ENCODE measurements at regions not wholly inside any gene's neighbourhood (a gene's known extent, or its start where the extent isn't known, plus 50 kb on each side); places are given as distances from the start of the nearest gene placed in this dataset.

DNA sequence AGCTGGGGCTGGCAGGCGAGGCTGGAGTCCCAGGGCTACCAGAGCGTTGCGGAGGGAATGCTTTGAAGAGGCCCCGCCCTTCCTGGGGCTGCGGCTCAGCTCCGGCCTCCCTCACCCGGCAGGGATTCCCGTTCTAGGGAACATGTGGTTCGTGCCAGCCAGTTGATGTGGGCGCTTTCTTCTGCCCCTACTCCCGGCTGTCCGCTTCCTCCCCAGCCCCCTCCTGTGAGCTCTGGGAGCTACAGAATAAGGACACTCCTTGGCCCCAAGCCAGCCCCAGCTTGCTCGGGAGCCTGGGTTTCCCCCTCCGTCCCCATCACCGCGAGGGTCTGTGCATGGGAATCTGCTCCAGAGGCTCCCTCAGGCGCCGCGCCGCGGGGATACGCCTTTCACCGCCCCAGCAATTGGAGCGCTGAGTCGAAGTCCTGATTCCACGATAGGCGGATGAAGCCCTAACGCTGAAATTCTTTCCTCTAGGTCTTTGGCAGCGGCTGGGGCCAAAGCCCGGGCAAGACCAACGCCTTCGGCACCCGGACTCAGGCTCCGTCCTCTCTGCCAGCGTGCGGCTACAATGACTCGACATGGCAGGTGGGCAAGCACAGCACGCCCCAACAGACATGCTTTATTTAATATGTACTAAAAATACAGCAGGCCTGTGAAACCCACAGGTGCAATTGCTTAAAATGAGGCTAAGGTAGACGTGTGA, 69.5 kb downstream of the KLF15 start:
- H3K36me3 ChIP-seq (replicated peaks in 1 of 2; ENCODE audit: control insufficient read depth in 1 of 2, insufficient read depth in 2 of 2, low read length in 1 of 2), result no peaks in the 10 kb centered on the region
- H3K4me3 ChIP-seq (ENCODE audit: low read depth in 2 of 2, low read length in 1 of 2), result no peak overlapping the region
- no peaks in the 10 kb centered on the region for H4K20me1 ChIP-seq (ENCODE audit: insufficient read depth)
- peaks cover 0 to 12% of the 10 kb centered on the region in 2 experiments; a peak in 2 of 4 replicates for H3K4me1 ChIP-seq (ENCODE audit: control insufficient read depth in 1 of 2, insufficient read depth in 2 of 2, low read depth in 1 of 2, low read length in 1 of 2)
- WGBS (ENCODE audit: low lambda C conversion rate), result 63% methylated on average over 30 of the region's 39 CpGs
- H3K4me2 ChIP-seq, result no peak overlapping the region
- ChIA-PET POLR2A (interaction anchor here (0.9 kb wide), 1 partner anchor 72 kb away, joined by 3 read pairs; no protein-coding TSS in a partner anchor), CTCF (interaction anchor here (0.7 to 1.1 kb wide), 2 partner anchors 17 to 26 kb away, joined by 3 to 4 read pairs; no protein-coding TSS in a partner anchor)
- TF ChIP-seq ELF1 (IDR thresholded peaks at IDR 0.05) (no peak), NFIC (IDR thresholded peaks at IDR 0.05; ENCODE audit: borderline replicate concordance) (no peak), TAF1 (IDR thresholded peaks at IDR 0.05; ENCODE audit: borderline replicate concordance, low read depth, low read length) (no peak), NRF1 (IDR thresholded peaks at IDR 0.05; ENCODE audit: low read depth, low read length) (no peak), FOXJ3 (CRISPR knock-in tag; IDR thresholded peaks at IDR 0.05) (no peak), GATA2 (CRISPR knock-in tag; IDR thresholded peaks at IDR 0.05) (no peak), USF2 (IDR thresholded peaks at IDR 0.05; ENCODE audit: borderline replicate concordance, low read depth, low read length) (no peak), RFX5 (IDR thresholded peaks at IDR 0.05; ENCODE audit: low read length) (no peak), FOXM1 (IDR thresholded peaks at IDR 0.05; ENCODE audit: low read depth) (no peak), TEAD4 (IDR thresholded peaks at IDR 0.05; ENCODE audit: borderline replicate concordance, insufficient read depth) (no peak), RXRA (IDR thresholded peaks at IDR 0.05; ENCODE audit: borderline replicate concordance, low read depth) (no peak), CTCF (IDR thresholded peaks at IDR 0.05) (no peak)
- TF ChIP-seq, protein P1, sequence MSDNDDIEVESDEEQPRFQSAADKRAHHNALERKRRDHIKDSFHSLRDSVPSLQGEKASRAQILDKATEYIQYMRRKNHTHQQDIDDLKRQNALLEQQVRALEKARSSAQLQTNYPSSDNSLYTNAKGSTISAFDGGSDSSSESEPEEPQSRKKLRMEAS (IDR thresholded peaks at IDR 0.05; ENCODE audit: low read depth), result no peak
- no peaks in the 10 kb centered on the region for H3K9me3 ChIP-seq
- no peaks in the 10 kb centered on the region for H3K79me2 ChIP-seq (ENCODE audit: insufficient read depth)
- H3K9me2 ChIP-seq, result no peaks in the 10 kb centered on the region
- H2AFZ ChIP-seq (ENCODE audit: low read depth), result no peak overlapping the region
- peak; percentile 78 for DNase-seq
- H3K27me3 ChIP-seq (ENCODE audit: insufficient read depth), result peaks cover 5% of the 10 kb centered on the region; the same call in 1 of the 2 replicates
- H3F3A ChIP-seq (replicated peaks; ENCODE audit: insufficient read depth), result no peaks in the 10 kb centered on the region
- no peak overlapping the region for H3K9ac ChIP-seq
- H3K27ac ChIP-seq (ENCODE audit: low read depth in 2 of 2, low read length in 1 of 2), result no peak overlapping the region

GRCh38 chr3:126287171-126287535, 70.1 kb downstream of the KLF15 start:
- no peak overlapping the region for H3K9ac ChIP-seq
- no peaks in the 10 kb centered on the region for H3K36me3 ChIP-seq (replicated peaks in 1 of 2; ENCODE audit: control insufficient read depth in 1 of 2, insufficient read depth in 2 of 2, low read length in 1 of 2)
- H3K4me2 ChIP-seq, result no peak overlapping the region
- no peaks in the 10 kb centered on the region for H3K79me2 ChIP-seq (ENCODE audit: insufficient read depth)
- POLR2A ChIA-PET, result interaction anchor here (0.9 kb wide), 1 partner anchor 72 kb away, joined by 3 read pairs; no protein-coding TSS in a partner anchor
- H3F3A ChIP-seq (replicated peaks; ENCODE audit: insufficient read depth), result no peaks in the 10 kb centered on the region
- no peak overlapping the region for H3K27ac ChIP-seq (ENCODE audit: low read depth in 2 of 2, low read length in 1 of 2)
- no peak overlapping the region for H3K4me3 ChIP-seq (ENCODE audit: low read depth in 2 of 2, low read length in 1 of 2)
- no peaks in the 10 kb centered on the region for H3K9me2 ChIP-seq
- H3K4me1 ChIP-seq (ENCODE audit: control insufficient read depth in 1 of 2, insufficient read depth in 2 of 2, low read depth in 1 of 2, low read length in 1 of 2), result peaks cover 0 to 12% of the 10 kb centered on the region in 2 experiments; a peak in 2 of 4 replicates
- no peak overlapping the region for H2AFZ ChIP-seq (ENCODE audit: low read depth)
- 56% methylated on average over 7 of the region's 7 CpGs for WGBS (ENCODE audit: low lambda C conversion rate)
- no peaks in the 10 kb centered on the region for H4K20me1 ChIP-seq (ENCODE audit: insufficient read depth)
- CTCF ChIA-PET, result interaction anchor here (0.6 to 1.1 kb wide), 3 partner anchors 18 to 235 kb away, joined by 3 to 4 read pairs (median 3); no protein-coding TSS in a partner anchor
- peaks cover 5% of the 10 kb centered on the region; the same call in 1 of the 2 replicates for H3K27me3 ChIP-seq (ENCODE audit: insufficient read depth)
- H3K9me3 ChIP-seq, result no peaks in the 10 kb centered on the region
- no peak for DNase-seq
- TF ChIP-seq ELF1 (IDR thresholded peaks at IDR 0.05) (no peak), FOXM1 (IDR thresholded peaks at IDR 0.05; ENCODE audit: low read depth) (no peak), JUND (IDR thresholded peaks at IDR 0.05) (no peak), GABPA (IDR thresholded peaks at IDR 0.05; ENCODE audit: low read depth) (no peak), USF2 (IDR thresholded peaks at IDR 0.05; ENCODE audit: borderline replicate concordance, low read depth, low read length) (no peak), TCF12 (IDR thresholded peaks at IDR 0.05) (no peak), SIN3A (IDR thresholded peaks at IDR 0.05; ENCODE audit: borderline replicate concordance, low read depth, low read length) (no peak), CTCF (IDR thresholded peaks at IDR 0.05) (no peak), TAF1 (IDR thresholded peaks at IDR 0.05; ENCODE audit: borderline replicate concordance, low read depth, low read length) (no peak), RAD21 (IDR thresholded peaks at IDR 0.05; ENCODE audit: low read length) (no peak), MXI1 (IDR thresholded peaks at IDR 0.05; ENCODE audit: low read depth, low read length) (no peak), POLR2AphosphoS5 (IDR thresholded peaks at IDR 0.05; ENCODE audit: low read depth, low read length) (no peak)
- TF ChIP-seq, protein P2, sequence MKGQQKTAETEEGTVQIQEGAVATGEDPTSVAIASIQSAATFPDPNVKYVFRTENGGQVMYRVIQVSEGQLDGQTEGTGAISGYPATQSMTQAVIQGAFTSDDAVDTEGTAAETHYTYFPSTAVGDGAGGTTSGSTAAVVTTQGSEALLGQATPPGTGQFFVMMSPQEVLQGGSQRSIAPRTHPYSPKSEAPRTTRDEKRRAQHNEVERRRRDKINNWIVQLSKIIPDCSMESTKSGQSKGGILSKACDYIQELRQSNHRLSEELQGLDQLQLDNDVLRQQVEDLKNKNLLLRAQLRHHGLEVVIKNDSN (IDR thresholded peaks at IDR 0.05; ENCODE audit: borderline replicate concordance, low read depth), result no peak

Data from SK-N-SH (cell line).